ENCODE measurements at regions not wholly inside any gene's neighbourhood (a gene's known extent, or its start where the extent isn't known, plus 50 kb on each side); places are given as distances from the start of the nearest gene placed in this dataset.
A peak's percentile ranks its signal among the peaks of the same experiment; 100 is the strongest.

DNA sequence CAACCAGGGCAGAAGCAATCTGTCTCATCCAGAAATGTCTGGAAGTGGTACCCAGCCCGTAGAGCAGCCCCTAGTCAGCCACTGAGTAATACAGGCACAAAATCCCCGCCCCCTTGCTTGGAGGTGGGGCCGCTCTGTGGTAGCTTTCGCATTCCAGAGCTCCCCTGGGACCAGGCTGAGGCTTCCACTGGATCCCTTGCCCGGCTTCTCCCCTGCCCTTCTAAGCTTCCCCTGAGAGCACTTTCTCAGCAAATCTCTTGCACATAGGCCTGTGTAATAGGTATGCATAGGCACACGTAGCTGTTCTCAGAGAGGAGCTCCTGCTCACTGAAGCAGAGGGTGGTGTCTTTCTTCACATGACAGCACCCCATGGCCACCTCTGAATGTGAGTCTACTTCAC is 144.2 kb downstream of the BMS1 start:
- Histone ChIP-seq H3K27ac (ENCODE audit: insufficient read depth in 1 of 2, low read depth in 1 of 2, low read length in 2 of 2, poor library complexity in 1 of 2, severe bottlenecking in 2 of 2) (no peak overlapping the region), H3K4me1 (ENCODE audit: control extremely low read depth in 1 of 4, control insufficient read depth in 4 of 4, insufficient read depth in 4 of 4, low read length in 3 of 4) (no peaks in the 10 kb centered on the region), H3K4me3 (ENCODE audit: control insufficient read depth in 1 of 7, extremely low read depth in 1 of 7, insufficient read depth in 4 of 7, low read depth in 2 of 7, low read length in 6 of 7) (no peak overlapping the region), H3K9me3 (ENCODE audit: control extremely low read depth in 1 of 5, control insufficient read depth in 4 of 5, insufficient read depth in 2 of 5, low read depth in 1 of 5, low read length in 4 of 5) (peaks cover 0 to 1% (median 0%) of the 10 kb centered on the region in 5 experiments), H3K36me3 (ENCODE audit: control insufficient read depth in 4 of 4, insufficient read depth in 4 of 4, low read length in 3 of 4) (no peaks in the 10 kb centered on the region), H3K27me3 (replicated peaks in 2 of 5; ENCODE audit: control insufficient read depth in 4 of 5, insufficient read depth in 5 of 5, low read length in 4 of 5) (peaks cover 0 to 4% (median 4%) of the 10 kb centered on the region in 5 experiments)
- WGBS (ENCODE audit: insufficient coverage), result 92% methylated on average over 6 of the region's 6 CpGs
- DNase-seq, result no peak
- ChIA-PET POLR2A (no interaction called here), CTCF (no interaction called here)

GRCh38 chr10:42928064-42928463 is 145.5 kb downstream of the BMS1 start:
- WGBS (ENCODE audit: insufficient coverage), result 95% methylated on average over 9 of the region's 9 CpGs
- H3K4me3 ChIP-seq (ENCODE audit: control insufficient read depth in 1 of 7, extremely low read depth in 1 of 7, insufficient read depth in 4 of 7, low read depth in 2 of 7, low read length in 6 of 7), result no peak overlapping the region
- no peak for DNase-seq
- ChIA-PET CTCF (no interaction called here), POLR2A (no interaction called here)
- H3K4me1 ChIP-seq (ENCODE audit: control extremely low read depth in 1 of 4, control insufficient read depth in 4 of 4, insufficient read depth in 4 of 4, low read length in 3 of 4), result peaks cover 0 to 10% (median 6%) of the 10 kb centered on the region in 4 experiments
- peaks cover 0 to 15% (median 4%) of the 10 kb centered on the region in 5 experiments for H3K27me3 ChIP-seq (replicated peaks in 2 of 5; ENCODE audit: control insufficient read depth in 4 of 5, insufficient read depth in 5 of 5, low read length in 4 of 5)
- H3K27ac ChIP-seq (ENCODE audit: insufficient read depth in 1 of 2, low read depth in 1 of 2, low read length in 2 of 2, poor library complexity in 1 of 2, severe bottlenecking in 2 of 2), result no peak overlapping the region
- H3K36me3 ChIP-seq (ENCODE audit: control insufficient read depth in 4 of 4, insufficient read depth in 4 of 4, low read length in 3 of 4), result no peaks in the 10 kb centered on the region
- H3K9me3 ChIP-seq (ENCODE audit: control extremely low read depth in 1 of 5, control insufficient read depth in 4 of 5, insufficient read depth in 2 of 5, low read depth in 1 of 5, low read length in 4 of 5), result no peaks in the 10 kb centered on the region

DNA sequence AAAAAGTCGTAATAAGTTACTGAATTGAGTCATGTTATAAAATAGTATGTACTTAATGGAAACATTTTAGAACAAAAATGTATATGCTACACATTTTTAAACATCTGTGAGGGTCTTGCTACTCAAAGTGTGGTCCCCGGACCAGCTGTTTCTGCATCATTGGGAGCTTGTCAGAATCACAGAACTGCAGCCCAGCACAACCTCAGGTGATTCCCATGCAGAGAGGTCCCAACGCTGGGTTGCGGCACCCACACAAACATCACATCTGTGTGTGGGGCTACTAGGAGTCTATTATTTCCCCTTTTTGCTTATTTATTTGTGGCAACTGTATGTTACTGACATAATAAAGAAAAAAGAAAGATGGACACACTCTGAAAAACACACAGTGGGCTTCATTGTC is 146.6 kb downstream of the BMS1 start:
- DNase-seq, result no peak
- Histone ChIP-seq H3K27me3 (replicated peaks in 2 of 5; ENCODE audit: control insufficient read depth in 4 of 5, insufficient read depth in 5 of 5, low read length in 4 of 5) (peaks cover 0 to 20% (median 10%) of the 10 kb centered on the region in 5 experiments), H3K4me3 (ENCODE audit: control insufficient read depth in 1 of 7, extremely low read depth in 1 of 7, insufficient read depth in 4 of 7, low read depth in 2 of 7, low read length in 6 of 7) (no peak overlapping the region), H3K4me1 (ENCODE audit: control extremely low read depth in 1 of 4, control insufficient read depth in 4 of 4, insufficient read depth in 4 of 4, low read length in 3 of 4) (peaks cover 0 to 21% (median 18%) of the 10 kb centered on the region in 4 experiments), H3K9me3 (ENCODE audit: control extremely low read depth in 1 of 5, control insufficient read depth in 4 of 5, insufficient read depth in 2 of 5, low read depth in 1 of 5, low read length in 4 of 5) (no peaks in the 10 kb centered on the region), H3K36me3 (ENCODE audit: control insufficient read depth in 4 of 4, insufficient read depth in 4 of 4, low read length in 3 of 4) (no peaks in the 10 kb centered on the region), H3K27ac (ENCODE audit: insufficient read depth in 1 of 2, low read depth in 1 of 2, low read length in 2 of 2, poor library complexity in 1 of 2, severe bottlenecking in 2 of 2) (no peak overlapping the region)
- no CpG with 5 or more reads among the region's 4 CpGs for WGBS (ENCODE audit: insufficient coverage)
- ChIA-PET CTCF (no interaction called here), POLR2A (no interaction called here)

DNA sequence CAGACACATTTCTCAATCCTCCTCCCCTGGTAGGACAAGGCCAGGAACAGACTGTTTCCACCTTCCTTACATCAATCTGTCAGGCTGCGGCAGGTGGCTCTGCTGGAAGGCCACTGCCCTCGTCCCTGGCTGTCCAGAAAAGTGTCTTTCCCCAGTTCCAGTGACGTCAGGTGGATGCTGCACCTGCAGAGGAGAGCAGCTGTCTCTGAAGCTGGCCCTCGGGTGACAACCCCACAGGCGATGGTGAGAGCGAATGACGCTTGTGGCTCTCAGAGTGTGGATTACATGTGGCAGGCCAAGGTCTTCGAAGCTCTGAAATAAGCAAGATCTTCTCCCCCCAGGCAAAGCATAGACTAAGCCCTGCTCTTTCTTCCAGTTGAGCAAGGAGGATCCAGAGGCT is 146.9 kb upstream of the RET start:
- no peak overlapping the region for H3K4me3 ChIP-seq (ENCODE audit: control insufficient read depth in 1 of 7, extremely low read depth in 1 of 7, insufficient read depth in 4 of 7, low read depth in 2 of 7, low read length in 6 of 7)
- peaks cover 0 to 25% (median 19%) of the 10 kb centered on the region in 4 experiments for H3K4me1 ChIP-seq (ENCODE audit: control extremely low read depth in 1 of 4, control insufficient read depth in 4 of 4, insufficient read depth in 4 of 4, low read length in 3 of 4)
- WGBS (ENCODE audit: insufficient coverage), result 93% methylated on average over 6 of the region's 8 CpGs
- no peaks in the 10 kb centered on the region for H3K36me3 ChIP-seq (ENCODE audit: control insufficient read depth in 4 of 4, insufficient read depth in 4 of 4, low read length in 3 of 4)
- no peak overlapping the region for H3K27ac ChIP-seq (ENCODE audit: insufficient read depth in 1 of 2, low read depth in 1 of 2, low read length in 2 of 2, poor library complexity in 1 of 2, severe bottlenecking in 2 of 2)
- peaks cover 0 to 20% (median 13%) of the 10 kb centered on the region in 5 experiments for H3K27me3 ChIP-seq (replicated peaks in 2 of 5; ENCODE audit: control insufficient read depth in 4 of 5, insufficient read depth in 5 of 5, low read length in 4 of 5)
- no peak for DNase-seq
- CTCF ChIA-PET, result interaction anchor here (0.9 to 1.2 kb wide), 2 partner anchors 65 to 66 kb away, joined by 3 to 4 read pairs; no protein-coding TSS in a partner anchor
- POLR2A ChIA-PET, result no interaction called here
- H3K9me3 ChIP-seq (ENCODE audit: control extremely low read depth in 1 of 5, control insufficient read depth in 4 of 5, insufficient read depth in 2 of 5, low read depth in 1 of 5, low read length in 4 of 5), result no peaks in the 10 kb centered on the region

GRCh38 chr10:42930516-42931192 is 146.2 kb upstream of the RET start:
- Histone ChIP-seq H3K4me3 (ENCODE audit: control insufficient read depth in 1 of 7, extremely low read depth in 1 of 7, insufficient read depth in 4 of 7, low read depth in 2 of 7, low read length in 6 of 7) (no peak overlapping the region), H3K27me3 (replicated peaks in 2 of 5; ENCODE audit: control insufficient read depth in 4 of 5, insufficient read depth in 5 of 5, low read length in 4 of 5) (peaks cover 0 to 20% (median 13%) of the 10 kb centered on the region in 5 experiments), H3K9me3 (ENCODE audit: control extremely low read depth in 1 of 5, control insufficient read depth in 4 of 5, insufficient read depth in 2 of 5, low read depth in 1 of 5, low read length in 4 of 5) (no peaks in the 10 kb centered on the region), H3K4me1 (ENCODE audit: control extremely low read depth in 1 of 4, control insufficient read depth in 4 of 4, insufficient read depth in 4 of 4, low read length in 3 of 4) (peaks cover 0 to 25% (median 19%) of the 10 kb centered on the region in 4 experiments), H3K27ac (ENCODE audit: insufficient read depth in 1 of 2, low read depth in 1 of 2, low read length in 2 of 2, poor library complexity in 1 of 2, severe bottlenecking in 2 of 2) (no peak overlapping the region), H3K36me3 (ENCODE audit: control insufficient read depth in 4 of 4, insufficient read depth in 4 of 4, low read length in 3 of 4) (no peaks in the 10 kb centered on the region)
- CTCF ChIA-PET, result interaction anchor here (0.9 to 1.2 kb wide), 2 partner anchors 66 to 67 kb away, joined by 3 to 4 read pairs; no protein-coding TSS in a partner anchor
- DNase-seq, result no peak
- POLR2A ChIA-PET, result no interaction called here
- 98% methylated on average over 5 of the region's 11 CpGs for WGBS (ENCODE audit: insufficient coverage)

DNA sequence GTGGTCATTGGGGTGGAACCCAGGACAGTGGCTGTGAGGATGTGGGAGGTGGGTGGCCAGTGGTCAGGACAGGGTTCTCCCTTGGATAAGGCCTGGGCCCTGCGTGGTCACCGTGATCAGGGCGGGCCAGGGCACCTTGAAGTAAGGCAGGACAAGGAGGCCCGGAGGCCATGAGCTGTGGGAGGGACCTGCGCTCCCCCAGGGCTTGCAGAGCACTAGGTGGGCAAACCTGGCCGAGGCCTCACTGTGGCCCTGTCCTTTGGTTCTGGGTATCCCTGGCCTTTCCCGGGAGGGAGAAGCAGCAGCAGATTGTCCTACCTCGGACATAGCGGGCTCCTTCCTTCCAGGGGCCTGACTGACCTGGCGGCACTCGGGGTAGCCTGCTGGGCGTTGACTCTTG is 144.8 kb upstream of the RET start:
- Histone ChIP-seq H3K9me3 (ENCODE audit: control extremely low read depth in 1 of 5, control insufficient read depth in 4 of 5, insufficient read depth in 2 of 5, low read depth in 1 of 5, low read length in 4 of 5) (no peaks in the 10 kb centered on the region), H3K27me3 (replicated peaks in 2 of 5; ENCODE audit: control insufficient read depth in 4 of 5, insufficient read depth in 5 of 5, low read length in 4 of 5) (peaks cover 0 to 20% (median 13%) of the 10 kb centered on the region in 5 experiments), H3K27ac (ENCODE audit: insufficient read depth in 1 of 2, low read depth in 1 of 2, low read length in 2 of 2, poor library complexity in 1 of 2, severe bottlenecking in 2 of 2) (no peak overlapping the region), H3K36me3 (ENCODE audit: control insufficient read depth in 4 of 4, insufficient read depth in 4 of 4, low read length in 3 of 4) (no peaks in the 10 kb centered on the region), H3K4me3 (ENCODE audit: control insufficient read depth in 1 of 7, extremely low read depth in 1 of 7, insufficient read depth in 4 of 7, low read depth in 2 of 7, low read length in 6 of 7) (no peak overlapping the region), H3K4me1 (ENCODE audit: control extremely low read depth in 1 of 4, control insufficient read depth in 4 of 4, insufficient read depth in 4 of 4, low read length in 3 of 4) (peaks cover 0 to 25% (median 19%) of the 10 kb centered on the region in 4 experiments)
- 97% methylated on average over 11 of the region's 12 CpGs for WGBS (ENCODE audit: insufficient coverage)
- POLR2A ChIA-PET, result no interaction called here
- CTCF ChIA-PET, result no interaction called here
- no peak for DNase-seq

DNA sequence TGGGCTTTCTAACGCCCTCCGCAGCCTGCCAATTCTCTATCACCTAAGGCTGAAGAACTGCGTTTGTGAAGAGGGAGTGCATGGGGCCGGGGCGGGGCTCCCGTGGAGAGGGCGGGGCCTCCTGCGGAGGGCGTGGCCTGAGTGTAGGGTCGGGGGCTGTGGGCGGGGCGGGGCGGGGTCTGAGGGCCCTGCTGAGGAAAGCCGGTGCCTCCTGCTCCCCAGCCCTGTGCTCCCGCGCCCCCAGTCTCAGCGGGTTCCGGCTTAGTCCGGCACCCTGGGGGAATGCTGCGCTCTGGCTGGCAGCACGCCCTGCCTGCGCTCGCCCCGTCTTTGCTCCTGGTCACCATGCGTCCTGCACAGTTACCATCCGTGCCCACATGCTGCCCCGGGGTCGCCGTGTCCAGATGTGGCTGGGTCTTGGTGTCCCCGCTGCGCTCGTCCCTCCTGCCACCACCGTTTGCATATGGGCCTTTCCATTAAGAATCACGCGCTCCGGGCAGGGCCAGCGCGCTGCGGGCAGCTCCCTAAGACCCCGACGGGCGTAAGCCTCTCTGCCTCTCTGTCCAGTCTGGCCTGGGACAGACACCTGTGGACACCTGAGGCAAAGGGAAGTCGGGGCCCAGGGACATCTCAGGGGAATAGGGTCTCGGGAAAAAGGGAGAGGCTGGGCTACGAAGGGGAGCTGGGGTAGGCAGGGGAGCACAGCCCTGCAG is 144.0 kb upstream of the RET start:
- Histone ChIP-seq H3K36me3 (ENCODE audit: control insufficient read depth in 4 of 4, insufficient read depth in 4 of 4, low read length in 3 of 4) (no peaks in the 10 kb centered on the region), H3K4me3 (ENCODE audit: control insufficient read depth in 1 of 7, extremely low read depth in 1 of 7, insufficient read depth in 4 of 7, low read depth in 2 of 7, low read length in 6 of 7) (peak overlapping the region in 6 of 7 experiments; percentile 17 to 73 (median 56)), H3K27ac (ENCODE audit: insufficient read depth in 1 of 2, low read depth in 1 of 2, low read length in 2 of 2, poor library complexity in 1 of 2, severe bottlenecking in 2 of 2) (no peak overlapping the region), H3K27me3 (replicated peaks in 2 of 5; ENCODE audit: control insufficient read depth in 4 of 5, insufficient read depth in 5 of 5, low read length in 4 of 5) (peaks cover 0 to 20% (median 13%) of the 10 kb centered on the region in 5 experiments), H3K9me3 (ENCODE audit: control extremely low read depth in 1 of 5, control insufficient read depth in 4 of 5, insufficient read depth in 2 of 5, low read depth in 1 of 5, low read length in 4 of 5) (no peaks in the 10 kb centered on the region), H3K4me1 (ENCODE audit: control extremely low read depth in 1 of 4, control insufficient read depth in 4 of 4, insufficient read depth in 4 of 4, low read length in 3 of 4) (peaks cover 0 to 25% (median 19%) of the 10 kb centered on the region in 4 experiments)
- peak; percentile 31 to 64 (median 58) for DNase-seq
- ChIA-PET CTCF (no interaction called here), POLR2A (interaction anchor here (0.5 kb wide), 1 partner anchor 207 kb away, joined by 3 read pairs; no protein-coding TSS in a partner anchor)
- 3% methylated on average over 35 of the region's 45 CpGs for WGBS (ENCODE audit: insufficient coverage)
